SKM-1 (cell line): ENCODE measurements at regions not wholly inside any gene's neighbourhood (a gene's known extent, or its start where the extent isn't known, plus 50 kb on each side); places are given as distances from the start of the nearest gene placed in this dataset.
"Not testable (repeated sequence)": the region's sequence is repeated elsewhere in the genome, so short reads cannot be mapped to it uniquely, and the experiment has no call there.

Experiments
- DNase-seq: peaks from one replicate; lab custom pipeline; 2025; ENCODE audit not compliant: unreplicated experiment; lab: John Stamatoyannopoulos, UW

DNA sequence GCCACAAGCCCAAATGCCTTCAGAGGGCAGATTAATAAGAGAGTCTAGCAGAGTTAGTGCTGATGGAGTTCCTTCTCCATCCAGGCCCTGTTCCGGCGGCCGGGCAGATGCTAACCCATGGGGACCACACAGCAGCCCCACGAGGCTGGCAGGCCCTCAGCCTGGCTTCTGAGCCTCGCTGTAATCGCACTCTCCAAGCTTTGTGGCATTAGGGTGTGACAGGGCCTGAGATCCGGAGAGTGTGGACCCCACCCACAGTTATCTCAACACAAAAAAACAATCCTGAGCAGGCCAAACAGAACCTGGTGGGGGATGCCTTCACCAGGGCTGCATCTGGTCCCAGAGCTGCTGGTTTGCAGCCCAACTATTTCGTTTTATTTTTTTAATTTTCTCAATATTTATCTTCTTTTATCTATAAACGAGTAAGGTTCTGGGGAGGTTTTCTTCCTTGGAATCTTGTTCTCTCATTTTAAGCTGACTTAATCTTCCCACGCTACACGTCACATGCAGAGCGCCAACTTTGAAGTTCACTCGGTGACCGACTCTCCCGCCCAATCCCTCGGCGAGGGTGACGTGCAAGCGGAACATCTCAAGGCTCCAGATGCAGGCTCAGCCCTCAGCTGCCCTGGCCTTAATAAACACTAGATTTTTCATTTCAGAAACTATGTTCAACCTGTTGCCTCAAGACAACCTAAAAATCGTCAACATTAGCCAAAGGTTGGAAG, 372.4 kb downstream of the BCL2L11 start:
- not testable (repeated sequence) for DNase-seq

DNA sequence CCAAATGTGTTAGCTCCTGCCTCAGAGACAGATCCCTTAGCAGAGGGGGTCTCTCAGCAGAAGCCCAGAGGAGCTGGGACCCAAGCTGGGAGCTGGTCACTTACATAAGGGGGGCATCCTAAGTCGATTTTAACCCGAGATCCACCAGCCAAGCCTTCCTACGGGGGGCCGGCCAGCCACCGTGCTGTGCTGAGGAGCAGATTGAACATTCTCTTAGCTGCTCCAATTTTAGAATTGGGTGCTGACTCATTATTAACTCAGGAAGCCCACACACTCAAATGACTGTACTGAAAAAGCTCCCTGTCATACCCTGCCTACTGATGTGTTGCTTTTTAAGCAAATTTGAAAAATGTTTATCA, 373.0 kb downstream of the BCL2L11 start:
- DNase-seq = not testable (repeated sequence)

DNA sequence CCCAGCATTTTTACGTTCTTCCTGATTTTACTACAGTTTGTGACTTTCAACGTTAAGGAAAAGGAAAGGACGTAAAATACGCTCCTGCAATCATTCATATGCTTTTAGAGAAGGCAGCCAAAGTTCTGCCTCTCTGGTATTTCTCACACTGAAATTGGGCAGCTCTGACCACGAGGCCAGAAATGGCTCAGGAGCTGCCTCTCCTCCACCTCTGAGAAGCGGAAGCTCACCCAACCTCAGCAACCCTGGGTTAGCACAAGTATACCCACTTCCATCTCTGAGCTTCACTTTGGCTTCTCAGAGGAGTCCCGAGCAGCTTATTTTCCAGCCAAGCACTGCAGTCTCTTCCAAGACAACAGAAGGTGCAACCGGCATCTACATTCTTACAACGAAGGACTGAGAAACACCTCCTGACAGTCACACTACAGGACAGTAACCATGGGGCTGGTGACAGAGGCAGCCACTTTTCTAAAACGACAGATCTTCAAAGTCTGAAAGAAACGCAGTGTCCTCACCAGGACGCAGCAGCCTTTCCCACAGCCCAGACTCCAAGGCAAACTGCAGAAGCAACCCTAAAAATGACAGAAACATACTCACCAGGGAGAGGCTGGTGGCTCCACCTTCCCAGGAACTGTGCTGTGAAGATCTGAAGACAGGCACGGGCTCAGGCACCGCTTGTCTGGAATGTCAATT, 373.7 kb downstream of the BCL2L11 start:
- not testable (repeated sequence) for DNase-seq

DNA sequence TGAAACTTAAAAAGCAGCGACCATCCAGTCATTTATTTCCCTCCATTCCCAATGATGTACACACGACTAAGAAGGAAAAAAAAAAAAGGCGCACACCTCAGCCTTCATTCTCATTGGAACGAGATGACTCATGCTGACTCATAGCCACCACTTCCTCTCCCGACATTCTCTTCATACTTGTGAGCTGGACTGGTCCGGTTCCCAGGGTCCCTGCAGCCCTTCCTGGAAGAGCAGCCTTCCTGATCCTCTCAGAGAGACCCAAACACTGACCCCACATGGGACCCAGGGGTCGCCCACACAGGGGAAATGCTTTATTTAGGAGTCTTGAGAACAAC, 374.2 kb downstream of the BCL2L11 start:
- not testable (repeated sequence) for DNase-seq

DNA sequence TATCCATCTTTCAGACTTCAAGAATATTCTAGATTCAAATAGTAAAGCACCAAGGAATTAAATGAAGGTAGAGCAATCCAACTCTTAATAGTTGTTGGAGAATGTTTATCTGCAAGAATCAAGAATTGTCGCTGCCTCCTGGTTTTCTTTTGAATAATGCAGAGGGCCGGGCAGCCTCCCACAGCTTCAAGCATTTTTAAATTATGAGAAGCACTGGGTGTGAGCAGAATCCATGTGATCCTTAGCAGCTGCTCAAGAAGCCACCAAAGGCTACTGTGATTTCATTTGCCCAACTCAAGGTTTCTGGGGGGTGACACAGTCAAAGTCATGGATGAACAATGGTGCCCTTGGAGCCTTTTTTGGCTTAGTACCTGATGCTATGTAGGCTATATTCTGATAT, 374.9 kb downstream of the BCL2L11 start:
- DNase-seq = not testable (repeated sequence)

DNA sequence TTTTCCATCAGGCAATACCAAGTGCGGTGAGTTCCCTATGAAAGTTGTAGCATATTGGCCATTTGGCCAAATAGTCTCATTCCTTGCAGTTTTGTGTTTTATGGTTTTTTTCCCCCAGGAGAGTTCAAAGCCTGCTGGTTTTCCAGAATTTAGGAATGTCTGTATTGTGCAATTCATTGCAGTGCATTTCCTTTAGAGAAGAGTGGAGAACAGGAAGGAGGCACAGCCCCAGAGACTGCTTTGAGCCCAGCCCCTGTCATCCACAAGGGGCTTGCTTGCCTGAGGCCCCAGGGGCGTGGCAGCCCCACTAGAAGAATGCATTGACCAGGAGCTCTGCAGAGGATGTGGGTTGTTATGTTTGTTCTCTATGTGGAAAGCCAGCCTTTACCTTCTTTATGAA, 375.5 kb downstream of the BCL2L11 start:
- DNase-seq = not testable (repeated sequence)

DNA sequence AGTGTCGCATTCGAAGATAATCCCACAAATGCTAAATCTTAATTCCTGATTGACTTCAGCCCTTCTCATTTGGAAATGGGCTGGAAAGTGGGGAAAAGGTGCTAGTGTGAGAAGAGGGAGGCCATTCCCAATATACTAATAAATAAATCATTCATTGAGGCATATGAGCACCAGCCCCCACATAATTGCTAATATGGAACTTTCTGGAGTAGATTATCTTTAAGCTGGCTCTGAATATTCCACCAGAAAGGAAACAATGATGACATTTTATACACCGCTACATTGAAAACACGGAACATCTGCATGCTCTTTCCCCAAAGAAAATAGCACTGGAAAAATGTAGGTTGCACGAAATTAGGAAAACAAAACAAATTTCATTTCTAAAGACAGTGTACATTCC, 376.1 kb downstream of the BCL2L11 start:
- DNase-seq = not testable (repeated sequence)

DNA sequence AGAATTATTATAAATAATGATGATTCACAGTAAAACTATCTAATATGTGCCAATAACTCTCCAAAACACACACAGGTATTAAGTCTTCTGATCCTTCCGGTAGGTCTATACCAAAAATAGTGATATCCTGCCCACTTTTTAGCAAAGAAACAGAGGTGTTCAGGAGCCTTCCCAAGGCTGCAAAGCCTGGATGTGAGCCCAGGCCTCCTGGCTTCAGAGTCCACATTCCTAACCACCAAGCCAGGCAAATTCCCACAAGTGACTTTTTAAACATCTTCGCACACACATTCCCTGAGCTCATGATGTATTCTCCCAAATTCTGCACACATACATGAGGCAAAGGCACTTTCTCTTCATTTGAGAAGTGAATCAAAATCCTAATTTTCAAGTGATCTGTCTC, 376.6 kb downstream of the BCL2L11 start:
- DNase-seq = not testable (repeated sequence)

DNA sequence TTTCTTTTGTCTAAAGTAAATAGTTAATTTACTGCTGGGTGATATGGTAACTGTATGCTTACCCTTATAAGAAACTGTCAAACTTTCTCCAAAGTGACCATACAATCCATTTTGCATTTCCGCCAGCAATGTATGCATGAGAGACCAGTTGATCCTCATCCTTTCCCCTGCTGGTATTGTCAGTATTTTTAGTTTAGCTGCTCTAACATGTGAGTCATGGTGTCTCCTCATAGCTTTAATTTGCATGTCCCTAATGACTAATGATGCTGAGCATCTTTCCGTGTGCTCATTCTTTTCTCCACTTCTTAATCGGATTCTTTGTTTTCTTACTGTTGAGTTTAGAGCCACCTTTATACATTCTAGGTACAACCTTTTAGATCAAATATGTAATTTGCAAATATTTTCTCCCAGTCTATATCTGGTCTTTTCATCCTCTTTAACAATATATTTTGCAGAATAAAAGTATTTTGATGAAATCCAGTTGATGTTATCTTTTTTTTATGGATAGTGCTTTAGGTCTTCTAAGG, 379.9 kb downstream of the BCL2L11 start:
- DNase-seq = not testable (repeated sequence)

DNA sequence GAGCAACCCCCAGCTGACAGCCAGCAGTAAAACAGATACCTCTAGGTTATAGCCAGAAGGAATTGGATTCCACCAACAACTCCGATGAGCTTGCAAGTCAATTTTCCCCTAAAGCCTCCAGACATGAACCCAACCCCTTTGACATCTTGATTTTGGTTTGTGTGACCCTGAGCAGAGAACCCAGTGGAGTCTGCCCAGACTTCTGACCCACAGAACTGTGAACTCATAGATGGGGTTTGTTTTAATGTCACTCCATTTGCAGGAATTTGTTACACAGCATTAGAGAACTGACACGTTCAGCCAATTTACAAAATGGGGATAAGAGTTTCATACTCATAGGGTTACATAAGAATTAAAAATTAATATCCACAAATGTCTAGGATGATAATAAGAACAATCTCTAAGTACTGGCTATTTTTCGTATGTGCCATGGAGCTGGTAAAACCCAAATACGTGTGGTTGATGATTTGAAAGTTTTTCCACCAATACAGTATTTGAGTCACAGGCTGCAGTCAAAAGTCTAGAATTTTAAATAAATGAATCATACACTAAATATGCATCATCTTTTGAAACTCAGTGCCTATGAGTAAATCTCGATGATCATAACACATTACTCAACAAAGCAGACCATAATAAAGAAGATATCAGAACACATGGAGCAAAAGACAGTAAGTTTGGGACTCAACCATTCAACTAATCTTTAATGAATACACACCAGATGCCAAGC, 380.0 kb downstream of the ANAPC1 start:
- DNase-seq = not testable (repeated sequence)

DNA sequence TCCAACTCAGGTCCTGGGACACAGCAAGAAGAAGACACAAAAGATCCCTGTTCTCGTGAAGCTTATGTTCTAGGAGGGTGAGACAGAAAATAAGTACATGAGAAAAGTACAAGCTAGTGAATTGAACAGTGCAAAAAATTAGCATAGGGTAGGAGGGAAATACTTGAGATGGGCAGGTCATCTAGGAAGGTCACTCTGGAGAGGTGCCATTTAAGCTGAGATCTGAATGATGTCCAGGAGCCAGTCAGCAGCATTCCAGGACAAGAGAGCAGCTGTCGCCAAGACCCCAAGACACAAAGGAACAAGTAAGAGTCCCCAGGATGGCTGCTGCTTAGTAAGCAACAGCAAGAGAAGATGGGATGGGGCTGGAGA, 379.4 kb downstream of the ANAPC1 start:
- DNase-seq = not testable (repeated sequence)

DNA sequence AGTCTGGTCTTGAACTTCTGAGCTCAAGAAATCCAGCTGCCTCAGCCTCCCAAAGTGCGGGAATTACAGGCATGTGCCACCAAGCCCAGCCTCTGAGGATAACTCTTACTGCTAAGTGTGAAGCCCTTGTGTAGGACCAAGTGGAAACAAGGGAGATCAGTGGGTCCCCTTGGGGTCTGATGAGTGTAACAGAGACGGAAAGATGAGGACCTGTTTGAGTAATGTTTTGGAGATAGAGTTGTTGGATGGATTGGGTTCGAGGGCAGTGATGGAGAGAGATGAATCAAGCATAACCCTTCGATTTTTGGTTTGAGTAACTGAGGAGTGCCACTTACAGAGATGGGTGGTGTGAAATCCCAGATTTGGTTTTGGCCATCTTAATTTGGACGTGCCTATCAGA, 378.7 kb downstream of the ANAPC1 start:
- not testable (repeated sequence) for DNase-seq

DNA sequence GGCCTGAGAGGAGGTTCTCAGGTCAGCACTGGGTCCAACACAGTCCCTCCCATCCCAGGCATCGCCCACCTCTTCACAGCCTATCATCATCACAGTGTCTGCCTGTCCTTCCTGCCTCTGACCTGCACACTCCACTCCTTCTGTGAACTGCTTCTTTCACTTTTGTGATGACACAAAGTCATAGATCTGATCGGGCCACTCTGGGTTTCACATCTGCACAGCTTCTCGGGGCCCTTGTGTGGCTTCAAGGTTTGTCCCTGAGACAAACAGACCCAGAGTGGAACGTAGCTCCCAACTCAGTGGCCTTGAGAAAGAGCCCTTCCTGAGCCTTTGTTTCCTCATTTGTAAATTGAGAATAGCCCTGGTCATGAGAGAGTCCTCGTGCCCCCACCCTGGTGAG, 377.1 kb downstream of the ANAPC1 start:
- DNase-seq = not testable (repeated sequence)

DNA sequence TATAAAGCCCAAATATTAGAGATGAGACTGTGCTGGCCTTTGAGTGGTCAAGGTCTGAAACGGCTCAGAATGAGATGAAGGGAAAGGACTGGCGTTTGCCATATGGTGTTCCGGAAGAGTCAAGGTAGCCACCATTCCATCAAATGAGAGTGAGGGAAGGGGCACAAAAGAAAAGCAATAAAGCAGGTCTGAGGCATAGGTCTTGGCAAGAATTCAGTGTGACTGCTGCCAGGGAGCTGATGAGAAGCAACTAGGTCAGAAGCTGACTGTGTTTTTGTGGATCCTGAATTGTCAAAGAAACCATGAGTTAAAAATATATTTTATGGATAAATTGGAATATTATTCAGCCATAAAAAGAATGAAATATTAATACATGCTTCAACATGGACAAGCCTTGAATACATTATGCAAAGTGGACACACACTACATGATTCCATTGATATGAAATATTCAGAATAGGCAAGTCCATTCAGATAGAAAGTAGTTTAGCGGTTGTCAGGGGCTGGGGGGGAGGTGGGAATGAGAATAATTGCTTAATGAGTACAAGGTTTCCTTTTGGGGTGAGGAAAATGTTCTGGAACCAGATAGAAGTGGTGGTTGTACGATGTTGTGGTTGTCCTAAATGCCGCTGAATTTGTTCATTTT, 374.6 kb downstream of the ANAPC1 start:
- DNase-seq = not testable (repeated sequence)

DNA sequence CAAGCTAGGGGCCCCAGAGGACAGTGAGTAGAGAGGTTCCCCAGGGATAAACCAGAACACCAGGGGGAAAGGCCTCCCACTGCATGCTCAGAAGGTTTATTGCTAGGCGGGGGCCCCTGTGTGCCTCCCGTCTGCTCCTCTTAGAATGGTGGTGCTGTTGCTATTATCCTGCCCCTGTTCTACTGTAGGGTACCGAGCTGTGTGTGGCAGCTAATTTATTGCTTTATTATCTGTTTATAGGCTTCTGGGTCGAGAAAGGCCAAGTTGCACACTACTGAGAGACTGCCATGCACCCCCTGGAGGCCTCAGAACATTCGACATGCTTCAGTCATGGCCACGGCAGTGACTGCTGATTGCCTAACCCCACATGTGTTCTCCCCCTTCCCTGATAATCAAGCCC, 373.6 kb downstream of the ANAPC1 start:
- not testable (repeated sequence) for DNase-seq

DNA sequence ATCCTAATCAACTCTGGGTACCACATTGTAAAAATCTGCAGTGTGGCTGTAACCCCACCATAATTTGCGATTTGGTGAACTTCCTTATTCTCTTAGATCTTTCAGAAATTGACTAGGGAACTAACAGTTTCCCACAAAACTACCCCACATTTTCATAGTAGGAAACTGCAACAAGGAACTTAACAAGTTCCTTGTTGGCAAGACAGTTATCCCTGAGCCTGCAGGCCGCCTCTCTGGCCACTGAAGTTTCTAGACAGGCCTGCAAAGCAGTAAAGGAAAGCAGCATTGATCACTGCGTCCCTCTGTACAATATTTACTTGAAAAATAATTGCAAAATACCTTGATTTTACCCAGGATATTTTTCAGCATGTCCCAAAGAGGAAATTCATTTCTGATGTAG, 372.9 kb downstream of the ANAPC1 start:
- DNase-seq = not testable (repeated sequence)

DNA sequence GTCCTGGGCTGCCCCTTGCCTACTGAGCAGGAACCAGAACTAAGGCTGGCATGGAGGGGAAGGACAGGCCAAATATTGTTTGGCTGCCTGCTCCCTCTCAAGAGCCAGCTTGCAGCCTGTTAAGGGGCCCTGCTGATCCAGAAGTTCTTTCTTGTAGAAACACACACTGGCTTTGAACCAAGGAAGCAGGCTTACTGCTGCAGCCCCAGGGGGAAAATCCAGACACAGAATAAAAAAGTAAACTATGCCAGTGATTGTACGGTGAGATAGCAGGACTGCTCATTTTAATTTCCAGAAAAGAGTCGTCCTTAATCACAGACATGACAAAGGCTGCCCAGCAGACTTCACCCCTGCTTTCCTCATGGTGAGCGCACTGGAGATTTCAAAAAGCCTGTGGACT, 371.6 kb downstream of the ANAPC1 start:
- DNase-seq = not testable (repeated sequence)

DNA sequence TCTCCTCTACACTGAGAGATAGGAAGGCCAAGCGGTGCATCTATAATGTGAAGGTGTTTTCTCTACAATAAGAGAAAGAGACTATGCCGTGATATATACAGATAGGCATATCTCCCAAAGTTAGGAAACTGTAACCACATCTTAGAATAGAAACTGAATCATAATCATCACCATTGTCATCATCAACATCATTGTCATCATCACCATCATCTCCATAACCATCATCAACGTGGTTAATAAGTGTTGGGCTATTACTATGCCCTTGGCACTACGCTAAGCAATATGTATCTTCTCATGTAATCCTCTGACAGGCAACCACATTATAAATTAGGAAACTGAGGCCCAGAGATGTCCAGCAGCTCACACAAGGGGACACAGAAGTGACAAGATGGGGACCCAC, 369.9 kb downstream of the ANAPC1 start:
- DNase-seq = not testable (repeated sequence)

DNA sequence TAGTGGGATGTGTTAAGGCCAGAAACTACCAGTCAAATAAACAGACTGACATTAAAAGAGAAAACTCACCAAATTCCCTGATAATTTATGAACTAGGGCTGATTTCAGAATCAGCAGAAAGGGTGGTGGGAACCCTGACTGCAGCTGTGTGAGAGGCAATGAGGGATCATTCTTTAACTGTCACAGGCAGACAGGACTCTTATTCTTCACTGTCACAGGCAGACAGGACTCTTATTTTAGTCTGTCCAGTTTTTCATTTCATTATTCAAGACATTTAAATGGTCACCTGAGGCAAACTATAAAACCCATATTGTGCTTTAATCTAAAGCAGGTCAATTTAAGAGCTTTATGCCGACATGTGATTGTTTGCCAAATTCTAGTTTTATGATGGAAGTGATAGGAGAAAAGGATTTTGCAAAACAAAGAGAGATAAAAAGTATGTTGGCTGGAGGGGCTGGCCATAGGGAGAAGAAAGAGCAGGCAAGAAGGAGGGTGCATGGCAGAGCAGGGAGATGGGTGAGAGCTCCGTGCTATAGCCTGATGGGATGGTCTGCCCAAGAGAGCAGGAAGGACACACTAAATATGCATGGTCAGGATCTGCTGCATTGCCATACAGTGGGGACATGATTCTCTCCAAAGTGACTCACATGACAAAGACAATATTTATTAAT, 366.8 kb downstream of the ANAPC1 start:
- DNase-seq = not testable (repeated sequence)

DNA sequence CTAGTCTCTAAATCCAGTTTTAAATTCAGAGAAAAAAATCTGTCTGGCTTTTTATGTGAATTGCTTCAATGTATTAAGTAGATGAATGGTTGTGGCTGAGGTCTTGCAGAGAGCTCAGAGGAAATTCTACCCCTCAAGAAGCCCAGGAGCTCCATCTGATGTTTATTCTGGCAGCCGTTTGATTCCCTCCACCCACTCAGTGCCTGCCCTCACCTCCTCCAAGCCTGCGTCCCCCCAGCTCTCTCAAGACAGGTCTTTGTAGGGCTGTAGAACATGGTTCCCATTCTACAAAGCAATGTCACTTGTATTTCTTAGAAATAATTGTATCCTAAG, 366.3 kb downstream of the ANAPC1 start:
- not testable (repeated sequence) for DNase-seq

DNA sequence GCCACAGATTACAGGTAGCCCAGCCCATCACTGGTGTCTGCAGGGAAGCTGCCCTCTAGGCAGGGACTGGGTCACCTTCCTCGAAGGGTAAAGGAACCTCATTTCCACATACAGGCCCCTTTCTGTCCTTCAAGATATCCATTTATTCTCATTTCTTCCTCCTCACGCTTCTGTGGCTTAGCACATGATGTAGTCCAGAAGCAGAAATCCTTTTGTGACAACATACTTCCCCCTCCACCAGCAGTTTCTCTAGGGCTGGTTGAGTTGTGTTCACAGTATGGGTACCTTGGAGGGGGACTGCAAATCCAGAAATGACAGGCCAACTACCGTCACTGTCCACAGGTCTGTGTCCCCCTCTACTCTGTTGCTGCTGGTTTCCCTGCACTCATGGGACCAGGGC, 364.9 kb downstream of the ANAPC1 start:
- no peak for DNase-seq
